Smooth muscle cell (in vitro differentiated cells): ENCODE measurements at regions not wholly inside any gene's neighbourhood (a gene's known extent, or its start where the extent isn't known, plus 50 kb on each side); places are given as distances from the start of the nearest gene placed in this dataset.
A peak's percentile ranks its signal among the peaks of the same experiment; 100 is the strongest.

Experiments
- DNase-seq: peaks from one replicate; lab custom pipeline; 2025; ENCODE audit not compliant: unreplicated experiment; lab: John Stamatoyannopoulos, UW
- H2AFZ ChIP-seq: fragments of 200-600 bp; sonication (generic); 2 replicates; pipeline ENCODE4 v1.6.0; 2016; ENCODE audit warnings: antibody characterized with exemption, low read depth, mild to moderate bottlenecking
- H3F3A ChIP-seq: fragments of 200-600 bp; sonication (generic); 2 replicates; pipeline ENCODE4 v1.6.0; 2017; ENCODE audit warnings: antibody characterized with exemption, low read depth
- H3K27ac ChIP-seq: fragments of 200-600 bp; sonication (generic); 2 replicates; pipeline ENCODE4 v1.5.1; 2016; ENCODE audit warnings: low read depth, mild to moderate bottlenecking
- H3K27me3 ChIP-seq: fragments of 200-600 bp; sonication (generic); 2 replicates; pipeline ENCODE4 v1.6.1; 2016; ENCODE audit warnings: low read depth, mild to moderate bottlenecking
- H3K36me3 ChIP-seq: fragments of 200-600 bp; sonication (generic); 2 replicates; pipeline ENCODE4 v1.5.1; 2016; ENCODE audit warnings: low read depth
- H3K4me1 ChIP-seq: fragments of 200-600 bp; sonication (generic); 2 replicates; pipeline ENCODE4 v1.5.1; 2016; ENCODE audit warnings: low read depth
- H3K4me2 ChIP-seq: fragments of 200-600 bp; sonication (generic); 2 replicates; pipeline ENCODE4 v1.6.0; 2016; ENCODE audit warnings: mild to moderate bottlenecking
- H3K4me3 ChIP-seq: fragments of 200-600 bp; sonication (generic); 2 replicates; pipeline ENCODE4 v1.5.1; 2016; ENCODE audit warnings: mild to moderate bottlenecking
- H3K79me2 ChIP-seq: fragments of 200-600 bp; sonication (generic); 2 replicates; pipeline ENCODE4 v1.6.0; 2016; ENCODE audit warnings: low read depth, mild to moderate bottlenecking
- H3K9ac ChIP-seq: fragments of 200-600 bp; sonication (generic); 2 replicates; pipeline ENCODE4 v1.6.0; 2016; ENCODE audit warnings: low read depth
- H3K9me3 ChIP-seq: fragments of 200-600 bp; sonication (generic); replicated peaks from 2 replicates; pipeline ENCODE4 v1.5.1; 2016; ENCODE audit warnings: low read depth
- H4K20me1 ChIP-seq: fragments of 200-600 bp; sonication (generic); 2 replicates; pipeline ENCODE4 v1.6.0; 2016; ENCODE audit warnings: low read depth
- WGBS: methylation state at CpG from one replicate; pipeline ENCODE4 v1.1.7; 2016; ENCODE audit warnings: low lambda C conversion rate; 5-methylcytosine and 5-hydroxymethylcytosine counted together
- TF ChIP-seq, protein P1 (sequence below): fragments of 200-600 bp; sonication (generic); IDR thresholded peaks from 2 replicates; pipeline ENCODE4 v1.5.1; 2017; ENCODE audit warnings: borderline replicate concordance, mild to moderate bottlenecking, antibody characterized with exemption; ENCODE audit not compliant: insufficient read depth, poor library complexity, severe bottlenecking

DNA sequence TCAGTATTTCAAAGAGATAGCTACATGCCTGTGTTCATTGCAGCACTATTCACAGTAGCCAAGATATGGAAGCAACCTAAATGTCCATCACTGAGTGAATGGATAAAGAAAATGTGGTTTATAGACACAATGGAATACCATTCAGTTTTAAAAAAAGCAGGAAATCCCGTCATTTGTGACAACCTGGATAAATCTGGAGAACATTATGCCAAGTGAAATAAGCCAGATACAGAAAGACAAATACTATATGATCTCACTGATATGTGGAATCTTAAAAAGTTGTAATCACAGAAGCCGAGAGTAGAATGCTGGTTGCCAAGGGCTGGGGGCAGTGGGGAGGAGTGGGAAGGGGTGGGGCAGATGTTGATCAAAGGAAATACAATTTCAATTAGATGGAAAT is 235.8 kb upstream of the IGFBP3 start:
- H3K9me3 ChIP-seq, result no peaks in the 10 kb centered on the region
- H3K79me2 ChIP-seq, result no peaks in the 10 kb centered on the region
- no peak overlapping the region for H3K9ac ChIP-seq
- no peaks in the 10 kb centered on the region for H4K20me1 ChIP-seq
- H3K27ac ChIP-seq, result no peak overlapping the region
- DNase-seq, result no peak
- no peaks in the 10 kb centered on the region for H3K36me3 ChIP-seq
- no peaks in the 10 kb centered on the region for H3K27me3 ChIP-seq
- H2AFZ ChIP-seq, result no peak overlapping the region
- no peak overlapping the region for H3K4me2 ChIP-seq
- H3K4me1 ChIP-seq, result no peaks in the 10 kb centered on the region
- H3K4me3 ChIP-seq, result no peak overlapping the region
- TF ChIP-seq, protein P1, sequence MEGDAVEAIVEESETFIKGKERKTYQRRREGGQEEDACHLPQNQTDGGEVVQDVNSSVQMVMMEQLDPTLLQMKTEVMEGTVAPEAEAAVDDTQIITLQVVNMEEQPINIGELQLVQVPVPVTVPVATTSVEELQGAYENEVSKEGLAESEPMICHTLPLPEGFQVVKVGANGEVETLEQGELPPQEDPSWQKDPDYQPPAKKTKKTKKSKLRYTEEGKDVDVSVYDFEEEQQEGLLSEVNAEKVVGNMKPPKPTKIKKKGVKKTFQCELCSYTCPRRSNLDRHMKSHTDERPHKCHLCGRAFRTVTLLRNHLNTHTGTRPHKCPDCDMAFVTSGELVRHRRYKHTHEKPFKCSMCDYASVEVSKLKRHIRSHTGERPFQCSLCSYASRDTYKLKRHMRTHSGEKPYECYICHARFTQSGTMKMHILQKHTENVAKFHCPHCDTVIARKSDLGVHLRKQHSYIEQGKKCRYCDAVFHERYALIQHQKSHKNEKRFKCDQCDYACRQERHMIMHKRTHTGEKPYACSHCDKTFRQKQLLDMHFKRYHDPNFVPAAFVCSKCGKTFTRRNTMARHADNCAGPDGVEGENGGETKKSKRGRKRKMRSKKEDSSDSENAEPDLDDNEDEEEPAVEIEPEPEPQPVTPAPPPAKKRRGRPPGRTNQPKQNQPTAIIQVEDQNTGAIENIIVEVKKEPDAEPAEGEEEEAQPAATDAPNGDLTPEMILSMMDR, result no peak
- 39% methylated on average over 2 of the region's 2 CpGs for WGBS
- H3F3A ChIP-seq, result peaks cover 7% of the 10 kb centered on the region

DNA sequence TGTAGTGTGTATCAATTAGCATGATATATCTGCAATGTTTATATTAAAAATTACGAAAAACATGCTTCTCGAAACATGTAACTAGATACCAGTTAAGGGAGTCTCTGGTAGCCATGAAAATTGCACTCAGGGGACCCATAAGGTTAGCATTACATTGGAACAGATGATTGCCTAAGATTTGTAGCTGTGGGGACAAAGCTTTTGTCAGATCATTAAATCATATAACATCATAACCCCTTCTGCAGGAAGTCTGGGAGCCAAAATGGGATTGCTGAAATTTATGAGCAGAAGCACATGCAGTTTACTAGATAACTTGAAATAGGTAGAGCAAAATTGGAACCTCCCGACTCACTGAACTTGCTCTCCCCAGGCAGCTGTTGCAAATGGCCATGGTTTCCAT is 235.0 kb upstream of the IGFBP3 start:
- Histone ChIP-seq H3K36me3 (no peaks in the 10 kb centered on the region), H3K4me2 (no peak overlapping the region), H3K27ac (no peak overlapping the region), H3K9ac (no peak overlapping the region), H3F3A (peaks cover 6% of the 10 kb centered on the region), H4K20me1 (no peaks in the 10 kb centered on the region), H3K9me3 (no peaks in the 10 kb centered on the region), H2AFZ (no peak overlapping the region), H3K79me2 (no peaks in the 10 kb centered on the region), H3K27me3 (no peaks in the 10 kb centered on the region), H3K4me1 (no peaks in the 10 kb centered on the region), H3K4me3 (no peak overlapping the region)
- DNase-seq, result no peak
- TF ChIP-seq, protein P1, result no peak
- 97% methylated on average over 3 of the region's 3 CpGs for WGBS

DNA sequence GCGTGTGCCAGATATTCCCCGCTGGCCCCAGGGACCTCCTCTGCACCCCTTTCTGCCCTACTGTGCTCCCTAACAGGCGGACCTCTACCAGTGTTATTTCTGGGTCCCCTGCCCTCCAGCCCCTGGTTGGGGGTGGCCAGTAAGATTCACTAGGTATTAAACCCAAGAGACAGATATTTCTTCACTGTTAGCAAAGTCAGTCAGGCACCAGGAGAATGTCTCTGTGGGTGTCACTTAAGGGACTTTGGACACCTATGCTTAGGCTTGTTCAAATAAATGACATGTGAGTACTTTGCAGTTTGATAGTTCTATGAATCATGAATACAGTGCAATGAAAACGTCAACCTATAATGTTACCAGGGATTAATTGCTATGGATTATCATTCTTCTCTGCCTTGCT is 234.3 kb upstream of the IGFBP3 start:
- no peaks in the 10 kb centered on the region for H3K79me2 ChIP-seq
- H4K20me1 ChIP-seq, result no peaks in the 10 kb centered on the region
- no peak overlapping the region for H2AFZ ChIP-seq
- peaks cover 6% of the 10 kb centered on the region for H3F3A ChIP-seq
- DNase-seq, result no peak
- H3K4me3 ChIP-seq, result no peak overlapping the region
- H3K4me1 ChIP-seq, result no peaks in the 10 kb centered on the region
- TF ChIP-seq, protein P1, result no peak
- 96% methylated on average over 4 of the region's 4 CpGs for WGBS
- no peaks in the 10 kb centered on the region for H3K27me3 ChIP-seq
- H3K4me2 ChIP-seq, result no peak overlapping the region
- H3K36me3 ChIP-seq, result no peaks in the 10 kb centered on the region
- no peaks in the 10 kb centered on the region for H3K9me3 ChIP-seq
- no peak overlapping the region for H3K9ac ChIP-seq
- no peak overlapping the region for H3K27ac ChIP-seq

DNA sequence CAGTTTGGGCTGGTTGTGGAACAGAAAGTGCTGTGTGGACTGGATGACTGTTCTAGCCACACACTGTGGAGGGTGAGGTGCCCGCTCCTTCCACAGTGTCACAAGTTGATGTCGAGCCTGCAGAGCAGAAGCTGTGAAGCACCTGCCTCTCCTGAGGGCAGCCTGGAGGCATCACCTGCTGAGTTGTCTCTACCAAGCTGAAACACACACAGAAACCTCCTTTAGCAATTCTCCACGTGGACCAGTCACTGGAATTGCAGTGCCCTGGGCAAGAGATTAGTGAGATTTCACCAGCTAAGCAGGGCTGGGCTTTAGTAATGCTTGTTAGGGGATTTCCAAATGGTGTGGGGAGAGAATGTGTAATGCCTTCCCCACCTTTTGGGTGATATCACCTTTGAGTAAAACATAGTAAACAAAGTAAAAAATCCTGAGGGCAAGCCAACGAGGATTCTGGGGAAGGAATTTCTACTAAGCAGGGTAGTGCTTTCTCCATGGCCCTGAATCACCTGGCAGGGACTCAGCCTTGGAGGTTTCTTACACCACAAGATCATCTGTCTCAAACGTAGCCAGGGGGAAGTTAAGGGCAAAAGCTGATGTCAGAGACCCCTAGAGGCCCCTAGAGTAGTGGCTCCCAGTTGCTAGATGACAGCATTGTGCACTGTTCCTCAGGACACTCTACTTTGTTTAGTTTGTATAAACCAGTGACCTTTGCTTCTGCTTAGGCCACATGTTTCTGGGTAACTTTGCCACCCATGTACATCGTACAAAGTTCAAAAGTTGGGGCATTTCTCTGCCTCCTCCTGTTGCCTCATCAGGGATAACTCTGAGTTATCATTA is 233.1 kb upstream of the IGFBP3 start:
- no peak for DNase-seq
- H3K27ac ChIP-seq, result peak overlapping the region; percentile 76
- H3K36me3 ChIP-seq, result no peaks in the 10 kb centered on the region
- peaks cover 6% of the 10 kb centered on the region for H3F3A ChIP-seq
- H3K4me2 ChIP-seq, result no peak overlapping the region
- H3K4me1 ChIP-seq, result no peaks in the 10 kb centered on the region
- TF ChIP-seq, protein P1, result no peak
- no peaks in the 10 kb centered on the region for H4K20me1 ChIP-seq
- H3K9me3 ChIP-seq, result no peaks in the 10 kb centered on the region
- H2AFZ ChIP-seq, result no peak overlapping the region
- no peaks in the 10 kb centered on the region for H3K79me2 ChIP-seq
- 54% methylated on average over 6 of the region's 6 CpGs for WGBS
- no peaks in the 10 kb centered on the region for H3K27me3 ChIP-seq
- no peak overlapping the region for H3K4me3 ChIP-seq
- H3K9ac ChIP-seq, result no peak overlapping the region
